CD4-positive, alpha-beta T cell treated with Interleukin-4 for 1 hour (primary cell): ENCODE measurements at regions not wholly inside any gene's neighbourhood (a gene's known extent, or its start where the extent isn't known, plus 50 kb on each side); places are given as distances from the start of the nearest gene placed in this dataset.
"Not testable (repeated sequence)": the region's sequence is repeated elsewhere in the genome, so short reads cannot be mapped to it uniquely, and the experiment has no call there.

Source experiments
- DNase-seq, 2 donors: peaks; one replicate each; pipeline ENCODE4 v3.0.0-alpha.2; 2020 to 2022

GRCh38 chr2:87593784-87594610 is 153.9 kb upstream of the PLGLB2 start:
- DNase-seq = peak; percentile 34 to 52

DNA sequence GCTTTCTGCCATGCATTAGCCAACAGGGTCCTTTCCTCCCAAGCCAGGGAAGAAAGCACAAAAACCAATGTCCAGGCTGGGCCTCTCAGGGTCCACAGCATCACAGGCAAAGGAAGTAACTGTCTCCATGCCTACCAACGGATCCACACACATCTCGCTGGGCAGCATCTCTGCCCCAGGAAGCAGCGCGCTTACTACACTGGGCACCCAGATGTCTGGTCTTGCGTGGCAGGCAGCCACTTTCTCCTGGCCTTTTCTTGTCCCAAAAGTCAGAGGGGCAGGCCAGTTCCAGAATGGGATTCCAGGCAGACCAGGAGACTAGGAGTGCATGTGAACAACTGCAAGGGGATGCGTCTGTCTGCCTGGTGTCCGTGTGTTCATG is 153.3 kb upstream of the PLGLB2 start:
- DNase-seq = not testable (repeated sequence)

GRCh38 chr2:87595017-87595416 is 152.9 kb upstream of the PLGLB2 start:
- DNase-seq = not testable (repeated sequence)

DNA sequence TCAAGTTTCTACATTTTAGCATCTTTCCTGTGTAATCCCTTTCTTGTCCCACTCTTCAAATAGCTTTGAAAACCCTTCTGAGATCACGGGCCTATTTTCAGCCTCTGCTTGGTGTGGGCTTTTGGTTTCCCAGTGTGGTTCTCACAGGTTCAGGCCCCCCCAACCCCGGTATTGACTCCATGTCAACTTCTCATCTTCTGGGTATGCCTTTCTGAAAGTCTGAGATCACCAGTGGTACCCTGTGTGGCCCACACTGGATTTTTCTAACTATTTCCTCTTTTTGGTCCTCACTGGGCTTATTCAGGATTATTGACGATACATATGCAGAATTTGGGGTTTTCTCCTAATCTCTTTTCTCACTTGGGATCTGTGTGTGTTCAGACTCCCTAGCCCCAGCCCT is 146.9 kb upstream of the PLGLB2 start:
- DNase-seq = not testable (repeated sequence)

GRCh38 chr2:87602118-87602517 is 145.8 kb upstream of the PLGLB2 start:
- not testable (repeated sequence) for DNase-seq

GRCh38 chr2:87602728-87603127 is 145.2 kb upstream of the PLGLB2 start:
- not testable (repeated sequence) for DNase-seq

GRCh38 chr2:87603418-87604278 is 144.2 kb upstream of the PLGLB2 start:
- DNase-seq = not testable (repeated sequence)

- not testable (repeated sequence) for DNase-seq
Observed at GRCh38 chr2:87604279-87604818, 143.5 kb upstream of the PLGLB2 start.

- not testable (repeated sequence) for DNase-seq
Observed at GRCh38 chr2:87604980-87605379, 142.9 kb upstream of the PLGLB2 start.

DNA sequence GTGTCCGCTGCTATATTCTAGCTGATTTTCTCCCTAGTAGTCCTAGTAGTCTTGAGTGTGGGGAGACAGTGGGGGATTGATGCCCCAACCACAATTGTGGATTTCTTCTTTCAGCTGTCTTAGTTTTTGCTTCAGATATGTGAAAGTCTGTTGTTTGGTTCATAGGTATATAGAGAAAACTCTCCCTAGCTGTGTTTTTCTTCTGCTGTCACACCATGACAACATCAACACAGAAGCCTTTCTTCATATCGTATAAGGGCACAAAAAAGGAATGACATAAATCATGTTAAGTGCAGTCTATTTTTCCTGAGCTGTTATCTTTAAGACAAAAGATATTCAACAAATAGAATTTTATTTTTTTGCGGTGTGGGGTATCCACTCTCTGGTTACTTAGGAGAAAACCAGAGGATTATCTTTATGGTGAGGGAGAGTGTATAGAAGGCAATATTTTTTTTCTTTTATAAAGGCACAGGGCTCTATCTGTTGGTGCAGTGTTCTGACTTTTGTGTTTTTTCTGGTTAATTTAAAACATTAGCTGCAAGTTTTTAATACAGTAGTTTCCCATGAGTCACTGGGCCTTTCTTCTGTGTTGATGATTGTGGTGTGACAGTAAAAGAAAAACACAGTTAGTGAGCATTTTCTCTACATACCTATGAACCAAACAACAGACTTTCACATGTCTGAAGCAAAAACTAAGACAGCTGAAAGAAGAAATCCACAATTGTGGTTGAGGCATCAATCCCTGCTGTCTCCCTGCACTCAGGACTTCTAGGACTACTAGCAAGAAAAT is 139.3 kb upstream of the PLGLB2 start:
- not testable (repeated sequence) for DNase-seq

DNA sequence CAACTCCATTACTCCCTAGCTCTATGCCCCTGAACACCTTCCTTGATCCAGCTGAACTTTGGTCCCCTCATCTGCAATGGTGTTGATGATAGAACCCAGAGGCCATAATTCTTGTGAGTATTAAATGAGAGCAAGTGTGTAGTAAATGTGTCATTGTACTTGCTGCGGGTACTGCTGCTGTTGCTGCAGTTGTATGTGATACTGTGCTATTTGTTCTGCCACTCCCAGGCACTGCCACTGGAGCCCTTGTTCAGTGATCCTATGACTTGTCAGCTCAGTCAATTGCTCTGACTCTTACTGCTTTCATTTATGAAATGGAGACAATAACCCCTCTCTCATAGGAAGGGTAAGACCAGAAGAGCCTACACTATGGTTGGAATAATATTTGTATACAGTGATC is 136.9 kb upstream of the PLGLB2 start:
- not testable (repeated sequence) for DNase-seq

GRCh38 chr2:87611416-87611815 is 136.5 kb upstream of the PLGLB2 start:
- not testable (repeated sequence) for DNase-seq

DNA sequence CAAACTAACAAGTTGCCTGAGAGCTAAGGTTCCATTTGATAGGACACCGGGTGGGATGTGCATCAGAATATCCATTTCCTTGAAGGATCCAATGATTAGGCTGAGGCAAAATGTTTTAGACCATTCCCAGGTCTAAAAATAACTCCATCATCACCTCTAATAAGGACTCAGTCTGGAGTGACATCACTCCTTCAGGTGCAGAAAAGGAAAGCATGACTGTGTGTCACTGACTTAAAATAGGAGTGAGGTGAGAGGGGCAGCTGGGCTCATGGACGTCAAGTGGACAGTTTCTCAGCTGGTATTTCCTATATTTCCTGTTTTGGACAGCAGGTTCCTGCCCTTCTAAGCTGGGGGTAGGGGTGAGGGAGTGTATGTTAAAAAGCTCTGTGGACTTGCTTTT is 135.9 kb upstream of the PLGLB2 start:
- not testable (repeated sequence) for DNase-seq

GRCh38 chr2:87614829-87615434 is 133.0 kb upstream of the PLGLB2 start:
- DNase-seq = not testable (repeated sequence)

GRCh38 chr2:87619121-87619520 is 128.8 kb upstream of the PLGLB2 start:
- not testable (repeated sequence) for DNase-seq

- DNase-seq = not testable (repeated sequence)
Observed at GRCh38 chr2:87621139-87621538, 126.7 kb upstream of the PLGLB2 start.

DNA sequence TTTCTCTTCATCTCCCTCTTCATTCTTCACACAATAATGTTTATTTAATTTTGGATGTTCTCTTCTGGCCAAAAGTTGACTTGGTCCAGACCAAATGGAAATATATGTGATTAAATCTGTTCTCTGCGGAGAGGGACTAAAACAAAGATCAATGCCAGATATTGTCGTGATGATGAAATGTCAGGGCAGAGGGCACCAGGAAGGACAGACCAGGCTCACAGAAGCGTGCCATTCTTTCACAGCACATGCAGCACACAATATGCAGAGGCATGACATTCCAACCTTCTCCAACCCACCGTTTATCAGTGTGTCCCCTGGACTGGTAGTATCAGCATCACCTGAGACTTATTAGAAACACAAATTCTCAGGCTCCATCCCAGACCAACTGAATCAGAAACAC is 125.2 kb upstream of the PLGLB2 start:
- DNase-seq = not testable (repeated sequence)

DNA sequence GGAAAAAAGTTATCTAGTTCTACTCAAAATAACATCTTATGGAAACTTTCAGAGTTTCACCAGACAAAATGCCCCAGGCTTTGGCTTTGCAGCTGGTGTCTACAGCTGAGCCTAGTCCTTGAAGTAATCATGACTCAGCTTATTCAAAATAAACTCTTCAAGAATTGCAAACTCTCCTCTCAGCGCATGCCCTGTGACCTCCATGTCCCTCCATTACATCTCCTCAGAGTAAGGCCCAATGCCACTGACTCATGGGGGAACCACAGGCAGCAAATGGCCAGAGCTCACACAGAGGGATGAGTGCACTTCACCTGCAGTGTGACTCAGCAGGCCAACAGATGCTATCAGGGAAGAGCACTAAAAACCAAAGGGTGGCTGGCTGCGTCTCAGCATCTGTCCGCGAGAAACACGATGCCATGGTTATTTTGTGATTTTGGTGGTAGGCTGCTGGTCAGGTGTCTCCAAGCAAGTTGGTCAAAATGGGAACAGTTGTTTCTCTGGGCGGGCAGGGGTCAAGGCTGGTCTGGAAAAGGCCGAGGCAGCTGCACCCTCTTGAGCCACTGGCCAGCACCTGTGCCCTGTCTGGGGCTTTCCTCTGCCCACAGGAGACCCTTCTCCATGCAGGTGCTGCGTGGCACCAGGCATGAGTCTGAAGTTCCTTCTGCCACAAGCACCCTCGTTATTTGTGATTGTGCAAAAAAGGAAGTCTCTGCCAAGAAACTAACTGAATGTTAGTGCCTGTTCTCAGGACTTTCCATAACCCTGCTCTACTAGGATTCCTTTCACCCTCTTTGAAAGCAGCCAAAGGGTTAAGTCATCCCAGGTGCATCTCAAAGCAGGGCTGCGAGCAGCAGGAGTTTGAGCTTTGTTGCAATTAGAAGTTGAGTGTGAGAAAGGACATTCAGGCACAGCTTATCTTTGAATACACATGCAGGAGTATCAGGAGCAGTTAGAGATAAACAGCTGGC is 118.1 kb upstream of the PLGLB2 start:
- not testable (repeated sequence) for DNase-seq

- DNase-seq = not testable (repeated sequence)
Observed at GRCh38 chr2:87630892-87631291, 117.0 kb upstream of the PLGLB2 start.

DNA sequence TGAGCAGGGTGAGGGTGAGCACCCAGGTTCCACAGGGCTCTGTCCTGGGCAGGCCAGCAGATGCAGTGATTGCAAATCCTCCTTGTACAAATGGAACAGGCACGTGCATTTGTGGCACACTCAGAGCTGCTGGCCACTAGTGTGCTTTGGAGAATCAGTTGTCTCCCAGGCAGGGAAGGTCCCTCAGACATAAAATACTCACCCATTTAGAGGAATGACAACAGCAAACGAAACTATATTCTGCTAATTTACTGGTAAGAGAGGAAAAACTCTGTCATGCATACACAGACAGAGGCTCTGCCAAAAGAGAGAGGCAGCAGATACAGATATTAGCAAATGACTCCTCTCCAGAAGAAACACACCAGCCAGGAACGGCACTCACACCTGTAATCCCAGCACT is 116.5 kb upstream of the PLGLB2 start:
- DNase-seq = not testable (repeated sequence)
